HFF-Myc (cell line): ENCODE measurements at regions not wholly inside any gene's neighbourhood (a gene's known extent, or its start where the extent isn't known, plus 50 kb on each side); places are given as distances from the start of the nearest gene placed in this dataset.

Source experiments
- DNase-seq: peaks from one replicate; pipeline ENCODE4 v3.0.0-alpha.2; 2011; ENCODE audit warnings: low read depth; ENCODE audit errors: extremely low read depth
- H3K4me3 ChIP-seq: replicated peaks from 2 replicates; pipeline ENCODE4 v1.5.1; 2011; ENCODE audit warnings: low read depth, mild to moderate bottlenecking, control low read depth, low read length
- CTCF ChIP-seq: IDR thresholded peaks from 2 replicates; pipeline ENCODE4 v1.5.1; 2012; ENCODE audit warnings: mild to moderate bottlenecking, low read depth, low read length, control low read depth; ENCODE audit errors: missing control alignments

- H3K4me3 ChIP-seq = no peak overlapping the region
- TF ChIP-seq CTCF = no peak
- DNase-seq = no peak
These were observed 191.8 kb downstream of the OPA1 start for GRCh38 chr3:193784822-193785221.

- TF ChIP-seq CTCF = no peak
- no peak overlapping the region for H3K4me3 ChIP-seq
- DNase-seq = no peak
These were observed 194.5 kb downstream of the OPA1 start for GRCh38 chr3:193787496-193787870.

DNA sequence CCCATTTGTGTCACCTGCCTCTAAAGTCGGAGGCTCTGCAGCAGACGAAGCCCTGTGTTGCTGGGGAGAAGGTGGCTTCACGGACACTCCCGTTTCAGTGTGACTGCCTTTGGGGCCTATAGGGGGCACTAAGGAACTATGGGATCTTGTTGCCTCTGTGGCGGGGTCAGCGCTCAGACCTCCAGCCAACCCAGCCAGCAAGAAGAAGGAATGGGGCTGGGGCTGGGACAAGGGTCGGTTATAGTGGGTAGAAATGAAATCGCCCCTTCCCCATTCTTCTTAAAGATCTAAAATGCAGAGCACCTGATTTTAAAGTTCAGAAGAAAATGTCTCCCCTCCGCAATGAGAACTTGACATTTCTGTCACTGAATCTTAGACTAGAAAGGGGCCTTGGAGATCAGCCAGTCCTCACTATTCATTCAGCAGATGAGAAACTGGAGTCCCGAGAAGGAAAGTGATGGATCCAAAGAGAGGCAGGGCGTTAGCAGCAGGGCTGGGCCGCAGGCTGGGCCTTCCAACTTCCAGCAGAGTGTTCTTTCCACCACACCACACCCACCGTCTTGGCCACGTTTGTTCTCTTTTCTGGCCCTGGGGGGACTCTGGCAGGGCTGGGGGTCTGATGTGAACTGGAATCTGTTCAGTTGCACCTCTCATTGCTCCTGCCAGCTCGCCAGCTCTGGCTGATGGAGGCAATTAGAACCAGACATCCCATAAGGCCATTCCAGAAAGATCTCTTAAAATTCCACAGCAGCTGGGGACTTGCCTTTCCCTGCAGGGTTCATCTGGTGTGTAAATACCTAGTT lies 195.4 kb downstream of the OPA1 start:
- no peak for DNase-seq
- no peak overlapping the region for H3K4me3 ChIP-seq
- TF ChIP-seq CTCF = peak; percentile 52

DNA sequence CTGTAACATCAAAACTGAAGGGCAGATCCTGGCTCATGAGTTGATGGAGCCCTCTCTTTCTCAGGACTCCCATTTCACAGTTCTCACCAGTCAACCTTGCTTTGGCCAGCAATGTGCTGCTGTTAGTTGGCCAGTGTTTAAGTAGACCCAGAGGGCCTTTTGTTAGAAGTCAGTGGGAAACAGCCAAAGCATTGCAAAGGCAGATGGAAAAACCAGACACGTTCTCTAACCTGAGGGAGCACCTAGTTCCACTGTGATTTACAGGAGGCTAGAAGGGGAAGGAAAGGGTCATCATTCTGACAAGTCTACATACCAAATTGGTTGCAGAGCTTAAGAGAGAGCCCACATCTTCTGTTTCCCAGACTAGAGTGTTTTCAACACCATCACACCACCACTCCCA lies 196.4 kb downstream of the OPA1 start:
- no peak for DNase-seq
- TF ChIP-seq CTCF = no peak
- no peak overlapping the region for H3K4me3 ChIP-seq

DNA sequence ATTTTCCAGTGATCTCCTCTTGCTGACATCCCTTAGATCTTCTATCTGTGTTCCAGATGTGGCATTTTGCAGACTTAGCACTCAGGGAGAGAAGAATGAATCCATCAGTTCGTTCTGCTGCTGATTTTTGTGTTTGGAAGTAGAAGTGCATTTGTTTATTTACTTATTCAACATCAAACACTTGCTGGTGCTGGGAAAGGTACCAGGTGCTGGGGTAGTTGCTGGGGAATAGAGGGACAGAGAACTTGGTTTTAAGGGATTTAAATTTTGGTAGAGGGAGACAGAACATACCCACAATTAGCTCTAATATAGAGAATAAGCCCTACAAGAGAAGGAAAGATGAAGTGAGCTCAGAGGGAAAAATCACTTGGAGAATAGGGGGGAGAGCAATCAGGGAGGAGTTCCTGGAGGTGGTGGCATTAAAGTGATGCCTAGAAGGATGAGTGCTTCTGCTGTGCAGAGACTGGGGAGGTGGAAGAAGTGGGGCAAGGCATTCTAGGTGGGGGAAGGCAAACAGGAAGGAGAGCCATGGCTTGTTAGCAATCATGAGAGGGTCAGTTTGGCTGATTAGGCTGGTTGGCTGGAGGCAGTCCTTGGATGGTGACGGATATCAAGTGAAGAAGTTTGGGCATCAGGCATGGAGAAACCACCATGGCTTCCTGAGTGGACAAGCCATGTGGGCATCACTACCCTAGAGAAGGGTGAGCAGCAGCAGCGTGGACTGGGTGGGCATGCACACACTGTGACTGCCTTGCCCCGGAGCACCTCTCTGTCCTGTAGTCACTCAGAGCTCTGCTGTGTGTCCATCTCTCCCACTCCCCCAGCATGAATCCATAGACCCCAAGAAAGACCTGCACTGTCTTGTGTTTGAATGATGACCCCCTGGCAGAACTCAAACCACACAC lies 197.3 kb downstream of the OPA1 start:
- no peak for TF ChIP-seq CTCF
- DNase-seq = no peak
- no peak overlapping the region for H3K4me3 ChIP-seq

- no peak overlapping the region for H3K4me3 ChIP-seq
- TF ChIP-seq CTCF = no peak
- DNase-seq = no peak
These were observed 198.3 kb downstream of the OPA1 start for GRCh38 chr3:193791041-193792032.
